ENCODE measurements at regions not wholly inside any gene's neighbourhood (a gene's known extent, or its start where the extent isn't known, plus 50 kb on each side); places are given as distances from the start of the nearest gene placed in this dataset.
"Not testable (repeated sequence)": the region's sequence is repeated elsewhere in the genome, so short reads cannot be mapped to it uniquely, and the experiment has no call there.

DNA sequence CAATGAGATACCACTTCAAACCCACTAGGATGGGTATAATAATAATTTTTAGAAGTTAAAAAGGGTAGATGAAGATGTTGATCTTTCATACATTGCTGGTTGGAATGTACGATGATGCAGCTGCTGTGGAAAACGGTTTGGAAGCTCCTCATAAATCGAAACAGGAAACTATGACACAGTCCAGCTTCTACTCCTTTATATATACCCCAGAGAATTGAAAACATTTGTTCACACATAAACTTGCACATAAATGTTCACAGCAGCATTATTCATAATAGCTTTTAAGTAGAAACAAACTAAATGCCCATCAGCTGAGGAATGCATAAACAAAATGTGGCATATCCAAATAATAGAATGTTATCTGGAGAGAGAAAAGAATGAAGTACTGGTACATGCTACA is 95.0 kb downstream of the STRADB start:
- peak; percentile 37; the same call in 2 of the 3 replicates for ATAC-seq
- TF ChIP-seq RARB (CRISPR knock-in tag; IDR thresholded peaks at IDR 0.05) (no peak), ZNF8 (CRISPR knock-in tag; IDR thresholded peaks at IDR 0.05) (no peak), ESRRG (CRISPR knock-in tag; IDR thresholded peaks at IDR 0.05) (no peak), ZNF70 (CRISPR knock-in tag; IDR thresholded peaks at IDR 0.05) (no peak), SNAI2 (CRISPR knock-in tag; IDR thresholded peaks at IDR 0.05) (no peak), ARNTL (CRISPR knock-in tag; IDR thresholded peaks at IDR 0.05; ENCODE audit: borderline replicate concordance, low read depth) (no peak), ZFP3 (CRISPR knock-in tag; IDR thresholded peaks at IDR 0.05) (no peak)
- TF ChIP-seq, protein P1, sequence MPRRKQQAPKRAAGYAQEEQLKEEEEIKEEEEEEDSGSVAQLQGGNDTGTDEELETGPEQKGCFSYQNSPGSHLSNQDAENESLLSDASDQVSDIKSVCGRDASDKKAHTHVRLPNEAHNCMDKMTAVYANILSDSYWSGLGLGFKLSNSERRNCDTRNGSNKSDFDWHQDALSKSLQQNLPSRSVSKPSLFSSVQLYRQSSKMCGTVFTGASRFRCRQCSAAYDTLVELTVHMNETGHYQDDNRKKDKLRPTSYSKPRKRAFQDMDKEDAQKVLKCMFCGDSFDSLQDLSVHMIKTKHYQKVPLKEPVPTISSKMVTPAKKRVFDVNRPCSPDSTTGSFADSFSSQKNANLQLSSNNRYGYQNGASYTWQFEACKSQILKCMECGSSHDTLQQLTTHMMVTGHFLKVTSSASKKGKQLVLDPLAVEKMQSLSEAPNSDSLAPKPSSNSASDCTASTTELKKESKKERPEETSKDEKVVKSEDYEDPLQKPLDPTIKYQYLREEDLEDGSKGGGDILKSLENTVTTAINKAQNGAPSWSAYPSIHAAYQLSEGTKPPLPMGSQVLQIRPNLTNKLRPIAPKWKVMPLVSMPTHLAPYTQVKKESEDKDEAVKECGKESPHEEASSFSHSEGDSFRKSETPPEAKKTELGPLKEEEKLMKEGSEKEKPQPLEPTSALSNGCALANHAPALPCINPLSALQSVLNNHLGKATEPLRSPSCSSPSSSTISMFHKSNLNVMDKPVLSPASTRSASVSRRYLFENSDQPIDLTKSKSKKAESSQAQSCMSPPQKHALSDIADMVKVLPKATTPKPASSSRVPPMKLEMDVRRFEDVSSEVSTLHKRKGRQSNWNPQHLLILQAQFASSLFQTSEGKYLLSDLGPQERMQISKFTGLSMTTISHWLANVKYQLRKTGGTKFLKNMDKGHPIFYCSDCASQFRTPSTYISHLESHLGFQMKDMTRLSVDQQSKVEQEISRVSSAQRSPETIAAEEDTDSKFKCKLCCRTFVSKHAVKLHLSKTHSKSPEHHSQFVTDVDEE (CRISPR knock-in tag; IDR thresholded peaks at IDR 0.05) = no peak
- TF ChIP-seq, protein P2, sequence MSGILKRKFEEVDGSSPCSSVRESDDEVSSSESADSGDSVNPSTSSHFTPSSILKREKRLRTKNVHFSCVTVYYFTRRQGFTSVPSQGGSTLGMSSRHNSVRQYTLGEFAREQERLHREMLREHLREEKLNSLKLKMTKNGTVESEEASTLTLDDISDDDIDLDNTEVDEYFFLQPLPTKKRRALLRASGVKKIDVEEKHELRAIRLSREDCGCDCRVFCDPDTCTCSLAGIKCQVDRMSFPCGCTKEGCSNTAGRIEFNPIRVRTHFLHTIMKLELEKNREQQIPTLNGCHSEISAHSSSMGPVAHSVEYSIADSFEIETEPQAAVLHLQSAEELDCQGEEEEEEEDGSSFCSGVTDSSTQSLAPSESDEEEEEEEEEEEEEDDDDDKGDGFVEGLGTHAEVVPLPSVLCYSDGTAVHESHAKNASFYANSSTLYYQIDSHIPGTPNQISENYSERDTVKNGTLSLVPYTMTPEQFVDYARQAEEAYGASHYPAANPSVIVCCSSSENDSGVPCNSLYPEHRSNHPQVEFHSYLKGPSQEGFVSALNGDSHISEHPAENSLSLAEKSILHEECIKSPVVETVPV (CRISPR knock-in tag; IDR thresholded peaks at IDR 0.05) = no peak
- TF ChIP-seq, protein P3, sequence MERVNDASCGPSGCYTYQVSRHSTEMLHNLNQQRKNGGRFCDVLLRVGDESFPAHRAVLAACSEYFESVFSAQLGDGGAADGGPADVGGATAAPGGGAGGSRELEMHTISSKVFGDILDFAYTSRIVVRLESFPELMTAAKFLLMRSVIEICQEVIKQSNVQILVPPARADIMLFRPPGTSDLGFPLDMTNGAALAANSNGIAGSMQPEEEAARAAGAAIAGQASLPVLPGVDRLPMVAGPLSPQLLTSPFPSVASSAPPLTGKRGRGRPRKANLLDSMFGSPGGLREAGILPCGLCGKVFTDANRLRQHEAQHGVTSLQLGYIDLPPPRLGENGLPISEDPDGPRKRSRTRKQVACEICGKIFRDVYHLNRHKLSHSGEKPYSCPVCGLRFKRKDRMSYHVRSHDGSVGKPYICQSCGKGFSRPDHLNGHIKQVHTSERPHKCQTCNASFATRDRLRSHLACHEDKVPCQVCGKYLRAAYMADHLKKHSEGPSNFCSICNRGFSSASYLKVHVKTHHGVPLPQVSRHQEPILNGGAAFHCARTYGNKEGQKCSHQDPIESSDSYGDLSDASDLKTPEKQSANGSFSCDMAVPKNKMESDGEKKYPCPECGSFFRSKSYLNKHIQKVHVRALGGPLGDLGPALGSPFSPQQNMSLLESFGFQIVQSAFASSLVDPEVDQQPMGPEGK (CRISPR knock-in tag; IDR thresholded peaks at IDR 0.05; ENCODE audit: borderline replicate concordance) = no peak

DNA sequence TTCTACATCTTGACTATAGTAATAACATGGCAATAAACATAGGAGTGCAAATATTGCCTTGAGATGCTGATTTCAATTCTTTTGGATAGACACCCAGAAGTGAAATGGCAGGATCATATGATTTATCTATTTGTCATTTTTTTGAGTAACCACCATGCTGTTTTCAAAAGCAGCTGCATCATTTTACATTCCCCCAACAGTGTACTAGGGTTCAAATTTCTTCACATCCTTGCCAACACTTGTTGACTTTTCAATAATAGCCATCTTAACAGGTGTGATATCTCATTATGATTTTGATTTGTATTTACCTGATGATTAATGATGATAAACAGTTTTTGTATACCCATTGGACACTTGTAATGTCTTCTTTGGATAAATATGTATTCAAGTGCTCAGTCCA is 90.8 kb downstream of the STRADB start:
- no peak for TF ChIP-seq ARNTL (CRISPR knock-in tag; IDR thresholded peaks at IDR 0.05; ENCODE audit: borderline replicate concordance, low read depth)
- TF ChIP-seq, protein P1 (CRISPR knock-in tag; IDR thresholded peaks at IDR 0.05) = no peak
- no peak for TF ChIP-seq PPARA (CRISPR knock-in tag; IDR thresholded peaks at IDR 0.05; ENCODE audit: borderline replicate concordance)
- TF ChIP-seq BACH2 (CRISPR knock-in tag; IDR thresholded peaks at IDR 0.05; ENCODE audit: borderline replicate concordance) = no peak
- no peak for TF ChIP-seq ZFP30 (CRISPR knock-in tag; IDR thresholded peaks at IDR 0.05)
- TF ChIP-seq ESRRG (CRISPR knock-in tag; IDR thresholded peaks at IDR 0.05) = no peak
- TF ChIP-seq TCF4 (CRISPR knock-in tag; IDR thresholded peaks at IDR 0.05; ENCODE audit: borderline replicate concordance) = no peak
- no peak for TF ChIP-seq ZNF70 (CRISPR knock-in tag; IDR thresholded peaks at IDR 0.05)
- no peak for ATAC-seq

DNA sequence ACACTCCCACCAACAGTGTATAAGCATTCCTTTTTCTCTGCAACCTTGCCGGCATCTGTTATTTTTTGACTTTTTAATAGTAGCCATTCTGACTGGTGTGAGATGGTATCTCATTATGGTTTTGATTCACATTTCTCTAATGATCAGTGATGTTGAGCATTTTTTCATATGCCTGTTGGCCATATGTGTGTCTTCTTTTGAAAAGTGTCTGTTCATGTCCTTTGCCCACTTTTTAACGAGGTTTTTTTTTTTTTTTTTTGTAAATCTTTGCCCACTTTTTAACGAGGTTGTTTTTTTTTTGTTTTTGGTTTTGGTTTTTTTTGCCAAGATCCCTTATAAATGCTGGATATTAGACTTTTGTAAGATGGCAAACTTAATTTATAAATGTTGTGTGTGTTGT is 87.7 kb downstream of the STRADB start:
- not testable (repeated sequence) for ATAC-seq

DNA sequence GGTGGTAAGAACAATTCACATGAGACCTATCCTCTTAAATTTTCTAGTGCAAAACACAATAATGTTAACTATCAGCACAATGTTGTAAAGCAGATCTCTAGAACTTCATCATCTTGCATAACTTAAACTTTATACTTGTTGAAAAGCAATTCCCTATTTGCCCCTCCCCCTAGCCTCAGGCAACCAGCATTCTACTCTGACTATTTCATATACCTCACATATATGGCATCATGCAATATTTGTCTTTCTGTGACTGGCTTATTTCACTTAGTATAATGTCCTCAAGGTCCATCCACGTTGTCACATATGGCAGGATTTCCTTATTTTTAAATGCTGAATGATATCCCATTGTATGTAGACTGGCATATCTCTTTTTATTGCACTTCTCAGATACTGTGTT is 86.5 kb downstream of the STRADB start:
- ATAC-seq = no peak
- TF ChIP-seq ISL1 (CRISPR knock-in tag; IDR thresholded peaks at IDR 0.05) (no peak), ZNF565 (CRISPR knock-in tag; conservative IDR thresholded peaks at IDR 0.05; ENCODE audit: low read depth) (no peak), ZFP30 (CRISPR knock-in tag; IDR thresholded peaks at IDR 0.05) (no peak), PPARA (CRISPR knock-in tag; IDR thresholded peaks at IDR 0.05; ENCODE audit: borderline replicate concordance) (no peak)
- TF ChIP-seq, protein P1 (CRISPR knock-in tag; IDR thresholded peaks at IDR 0.05) = no peak

Data from SK-N-SH treated with all-trans-retinoic acid at 6 μM for 48 hours (cell line).